ENCODE measurements at regions not wholly inside any gene's neighbourhood (a gene's known extent, or its start where the extent isn't known, plus 50 kb on each side); places are given as distances from the start of the nearest gene placed in this dataset.

DNA sequence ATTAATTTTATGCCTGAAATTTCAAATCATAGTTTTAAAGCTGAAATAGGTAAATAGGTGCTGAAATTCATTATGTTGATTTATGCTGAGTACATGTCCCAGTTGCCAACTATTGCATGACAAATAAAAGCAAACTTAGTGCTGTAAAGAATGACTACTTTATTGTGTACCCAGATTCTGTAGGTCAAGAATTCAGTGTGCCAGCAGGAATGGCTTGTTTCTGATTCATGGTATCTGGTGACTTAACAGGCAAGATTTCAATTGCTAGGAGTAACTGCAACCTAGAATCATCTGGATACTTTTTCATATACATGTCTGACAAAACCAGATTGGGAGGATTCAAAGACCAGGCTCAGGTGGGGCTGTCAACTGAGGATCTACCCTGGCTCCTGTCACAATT is 678.4 kb upstream of the ADAMTS5 start:
- TF ChIP-seq, protein P1, sequence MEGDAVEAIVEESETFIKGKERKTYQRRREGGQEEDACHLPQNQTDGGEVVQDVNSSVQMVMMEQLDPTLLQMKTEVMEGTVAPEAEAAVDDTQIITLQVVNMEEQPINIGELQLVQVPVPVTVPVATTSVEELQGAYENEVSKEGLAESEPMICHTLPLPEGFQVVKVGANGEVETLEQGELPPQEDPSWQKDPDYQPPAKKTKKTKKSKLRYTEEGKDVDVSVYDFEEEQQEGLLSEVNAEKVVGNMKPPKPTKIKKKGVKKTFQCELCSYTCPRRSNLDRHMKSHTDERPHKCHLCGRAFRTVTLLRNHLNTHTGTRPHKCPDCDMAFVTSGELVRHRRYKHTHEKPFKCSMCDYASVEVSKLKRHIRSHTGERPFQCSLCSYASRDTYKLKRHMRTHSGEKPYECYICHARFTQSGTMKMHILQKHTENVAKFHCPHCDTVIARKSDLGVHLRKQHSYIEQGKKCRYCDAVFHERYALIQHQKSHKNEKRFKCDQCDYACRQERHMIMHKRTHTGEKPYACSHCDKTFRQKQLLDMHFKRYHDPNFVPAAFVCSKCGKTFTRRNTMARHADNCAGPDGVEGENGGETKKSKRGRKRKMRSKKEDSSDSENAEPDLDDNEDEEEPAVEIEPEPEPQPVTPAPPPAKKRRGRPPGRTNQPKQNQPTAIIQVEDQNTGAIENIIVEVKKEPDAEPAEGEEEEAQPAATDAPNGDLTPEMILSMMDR (IDR thresholded peaks at IDR 0.05) = no peak
- TF ChIP-seq POLR2A (IDR thresholded peaks at IDR 0.05) = no peak
- TF ChIP-seq POLR2AphosphoS5 (IDR thresholded peaks at IDR 0.05) = no peak
- TF ChIP-seq EP300 (IDR thresholded peaks at IDR 0.05) = no peak
